CD4-positive, alpha-beta T cell (primary cell): ENCODE measurements at regions not wholly inside any gene's neighbourhood (a gene's known extent, or its start where the extent isn't known, plus 50 kb on each side); places are given as distances from the start of the nearest gene placed in this dataset.

Source experiments
- ATAC-seq: fragments of 200-7000 bp; cut with Tn5 transposase; one replicate; pipeline ENCODE4 v1.10.0; 2022; ENCODE audit warnings: mild to moderate bottlenecking; ENCODE audit not compliant: poor library complexity
- CTCF ChIA-PET: fragments of 350-600 bp; sonication (Branson Sonifier 250); formaldehyde crosslinking; loops from one replicate; lab custom pipeline; 2021; ENCODE audit warnings: antibody characterized with exemption, inconsistent platforms; lab: Charles Lee
- POLR2A ChIA-PET: fragments of 350-600 bp; sonication (Branson Sonifier 250); formaldehyde crosslinking; loops from one replicate; lab custom pipeline; 2021; ENCODE audit warnings: antibody characterized with exemption, inconsistent platforms; lab: Charles Lee
- DNase-seq, 14 experiments: peaks; one replicate each; pipeline ENCODE4 v3.0.0-alpha.2; 2013 to 2020; ENCODE audit warnings: mixed read lengths in 2 of 14
- H3K27ac ChIP-seq, 2 donors: one replicate each; pipeline versions ENCODE4 v1.5.1 to v1.7.0; 2013; ENCODE audit warnings: low read length in 2 of 2, low read depth in 1 of 2, mild to moderate bottlenecking in 1 of 2
- H3K27me3 ChIP-seq, 2 experiments: 1 replicate in 1 of 2; 2 replicates in 1 of 2; pipeline versions ENCODE4 v1.6.1 to v1.7.0; 2013; ENCODE audit warnings: low read length in 2 of 2, control low read depth in 1 of 2, mild to moderate bottlenecking in 1 of 2, moderate library complexity in 1 of 2; ENCODE audit not compliant: insufficient read depth in 2 of 2, control insufficient read depth in 1 of 2
- H3K36me3 ChIP-seq: one replicate; pipeline ENCODE4 v1.6.1; 2013; ENCODE audit warnings: low read length, control low read depth; ENCODE audit not compliant: insufficient read depth
- H3K4me1 ChIP-seq: one replicate; pipeline ENCODE4 v1.6.1; 2013; ENCODE audit warnings: low read length, control low read depth; ENCODE audit not compliant: insufficient read depth
- H3K4me3 ChIP-seq: one replicate; pipeline ENCODE4 v1.5.1; 2013; ENCODE audit warnings: mild to moderate bottlenecking, low read length, moderate library complexity
- H3K9me3 ChIP-seq, 2 experiments: 1 replicate in 1 of 2; 2 replicates in 1 of 2; pipeline versions ENCODE4 v1.6.1 to v1.7.0; 2013; ENCODE audit warnings: low read length in 2 of 2, mild to moderate bottlenecking in 2 of 2, control low read depth in 1 of 2, moderate library complexity in 1 of 2; ENCODE audit not compliant: control insufficient read depth in 1 of 2, insufficient read depth in 1 of 2
- H3K27ac Mint-ChIP-seq: one replicate; pipeline ENCODE4 v1.8.0; 2020; ENCODE audit warnings: mixed read lengths
- H3K27me3 Mint-ChIP-seq: one replicate; pipeline ENCODE4 v1.8.0; 2021; ENCODE audit warnings: mixed read lengths
- H3K36me3 Mint-ChIP-seq: one replicate; pipeline ENCODE4 v1.8.0; 2021; ENCODE audit warnings: low read depth, mixed read lengths
- H3K4me1 Mint-ChIP-seq: one replicate; pipeline ENCODE4 v1.8.0; 2021; ENCODE audit warnings: low read depth, mixed read lengths
- H3K4me3 Mint-ChIP-seq: one replicate; pipeline ENCODE4 v1.8.0; 2020; ENCODE audit warnings: mild to moderate bottlenecking, mixed read lengths
- H3K9me3 Mint-ChIP-seq: one replicate; pipeline ENCODE4 v1.8.0; 2020; ENCODE audit warnings: mixed read lengths
- intact Hi-C, 2 experiments: fragments of 100-400 bp; cut with DNase I in 1 of 2; cut with micrococcal nuclease in 1 of 2; formaldehyde crosslinking; loops; one replicate each; pipeline versions ENCODE4 v1.15.1 to v1.9.0; 2023 to 2025; cut with DNase I, micrococcal nuclease
- TF ChIP-seq, protein P1 (sequence below): fragments of 200-600 bp; IDR thresholded peaks from one replicate; pipeline ENCODE4 v1.8.0; 2022; ENCODE audit warnings: antibody characterized with exemption, mild to moderate bottlenecking

DNA sequence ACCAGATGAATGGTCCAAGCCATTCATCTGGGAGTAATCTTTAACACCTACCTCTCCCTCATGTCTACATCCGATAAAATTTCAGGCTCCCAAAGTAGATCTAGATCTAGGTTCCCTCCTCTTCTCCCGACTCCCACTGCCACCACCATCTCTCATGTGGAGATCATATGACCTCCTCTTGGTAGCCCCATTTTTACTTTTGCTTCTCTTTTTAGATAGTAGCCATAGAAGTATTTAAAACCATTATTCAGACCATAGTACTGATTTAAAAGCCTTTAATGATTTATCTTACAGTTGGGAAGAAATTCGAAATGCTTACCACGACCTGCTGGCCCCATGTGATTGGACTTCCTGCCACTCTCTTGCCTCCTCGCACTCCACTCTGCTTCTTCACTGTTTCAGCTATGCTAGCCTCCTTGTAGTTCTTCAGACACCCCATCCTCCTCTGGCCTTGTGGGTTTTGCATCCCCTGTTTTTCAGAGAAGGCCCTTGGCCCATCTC is 98.5 kb downstream of the RASSF10 start:
- Mint-ChIP-seq H3K9me3 (no peaks in the 10 kb centered on the region), H3K27ac (no peak overlapping the region)
- no peak for ATAC-seq

DNA sequence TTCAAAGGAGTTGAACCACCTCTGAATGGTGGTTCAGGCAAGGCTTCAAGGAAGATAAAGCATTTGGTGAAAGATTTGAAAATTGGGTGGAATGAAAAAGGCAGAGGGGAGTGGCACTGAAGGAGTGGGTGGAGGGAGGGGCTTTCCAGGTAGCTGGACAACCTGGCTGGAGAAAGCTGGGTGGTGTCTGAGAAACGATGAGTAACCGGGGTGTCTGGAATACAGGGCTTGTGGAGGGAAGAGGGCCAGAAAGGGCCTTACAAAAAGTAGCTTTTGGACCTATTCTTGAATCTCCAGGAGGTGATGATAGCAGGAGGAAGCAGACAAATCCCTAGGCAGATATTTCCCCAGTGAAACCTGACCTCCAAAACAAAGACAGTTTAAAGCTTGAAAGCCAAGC is 99.3 kb downstream of the RASSF10 start:
- Mint-ChIP-seq H3K36me3 (no peaks in the 10 kb centered on the region), H3K4me1 (no peaks in the 10 kb centered on the region), H3K27me3 (peaks cover 7% of the 10 kb centered on the region), H3K27ac (no peak overlapping the region), H3K4me3 (no peak overlapping the region), H3K9me3 (no peaks in the 10 kb centered on the region)
- TF ChIP-seq, protein P1, sequence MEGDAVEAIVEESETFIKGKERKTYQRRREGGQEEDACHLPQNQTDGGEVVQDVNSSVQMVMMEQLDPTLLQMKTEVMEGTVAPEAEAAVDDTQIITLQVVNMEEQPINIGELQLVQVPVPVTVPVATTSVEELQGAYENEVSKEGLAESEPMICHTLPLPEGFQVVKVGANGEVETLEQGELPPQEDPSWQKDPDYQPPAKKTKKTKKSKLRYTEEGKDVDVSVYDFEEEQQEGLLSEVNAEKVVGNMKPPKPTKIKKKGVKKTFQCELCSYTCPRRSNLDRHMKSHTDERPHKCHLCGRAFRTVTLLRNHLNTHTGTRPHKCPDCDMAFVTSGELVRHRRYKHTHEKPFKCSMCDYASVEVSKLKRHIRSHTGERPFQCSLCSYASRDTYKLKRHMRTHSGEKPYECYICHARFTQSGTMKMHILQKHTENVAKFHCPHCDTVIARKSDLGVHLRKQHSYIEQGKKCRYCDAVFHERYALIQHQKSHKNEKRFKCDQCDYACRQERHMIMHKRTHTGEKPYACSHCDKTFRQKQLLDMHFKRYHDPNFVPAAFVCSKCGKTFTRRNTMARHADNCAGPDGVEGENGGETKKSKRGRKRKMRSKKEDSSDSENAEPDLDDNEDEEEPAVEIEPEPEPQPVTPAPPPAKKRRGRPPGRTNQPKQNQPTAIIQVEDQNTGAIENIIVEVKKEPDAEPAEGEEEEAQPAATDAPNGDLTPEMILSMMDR, result no peak
- CTCF ChIA-PET, result no interaction called here
- Histone ChIP-seq H3K9me3 (peaks cover 0 to 12% of the 10 kb centered on the region in 2 experiments), H3K36me3 (no peaks in the 10 kb centered on the region), H3K27me3 (no peaks in the 10 kb centered on the region), H3K27ac (no peak overlapping the region), H3K4me3 (no peak overlapping the region), H3K4me1 (no peaks in the 10 kb centered on the region)
- intact Hi-C loops, result no loop called here
- DNase-seq (no peak), ATAC-seq (no peak)
- POLR2A ChIA-PET, result no interaction called here

More for the DNA sequence above, 98.5 kb downstream of the RASSF10 start:
- POLR2A ChIA-PET, result no interaction called here
- Mint-ChIP-seq H3K4me3 (no peak overlapping the region), H3K4me1 (no peaks in the 10 kb centered on the region), H3K36me3 (no peaks in the 10 kb centered on the region), H3K27me3 (peaks cover 7% of the 10 kb centered on the region)
- peaks cover 0 to 12% of the 10 kb centered on the region in 2 experiments for H3K9me3 ChIP-seq
- H3K27me3 ChIP-seq, result peaks cover 0 to 2% of the 10 kb centered on the region in 2 experiments
- CTCF ChIA-PET, result no interaction called here
- no peaks in the 10 kb centered on the region for H3K4me1 ChIP-seq
- H3K4me3 ChIP-seq, result no peak overlapping the region
- no peaks in the 10 kb centered on the region for H3K36me3 ChIP-seq
- no peak for DNase-seq
- TF ChIP-seq, protein P1, result no peak
- no peak overlapping the region for H3K27ac ChIP-seq
- intact Hi-C loops, result no loop called here

DNA sequence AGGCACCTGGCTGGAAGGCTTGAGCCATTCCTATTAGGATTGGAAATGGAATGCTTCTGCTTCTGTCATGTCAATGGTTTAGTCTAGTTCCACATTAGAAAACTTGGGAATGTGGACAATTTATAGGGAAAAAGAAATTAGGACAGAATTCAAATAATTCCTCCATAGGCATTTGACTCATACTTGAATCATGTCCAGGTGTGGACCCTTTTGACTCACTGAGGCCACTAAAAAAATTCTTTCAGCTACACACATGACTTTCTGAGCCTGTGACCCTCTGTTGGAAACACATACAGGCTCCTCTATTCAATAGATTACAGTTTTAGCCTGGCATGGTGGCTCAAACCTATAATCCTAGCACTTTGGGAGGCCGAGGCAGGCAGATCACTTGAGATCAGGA is 100.5 kb downstream of the RASSF10 start:
- H3K27me3 ChIP-seq, result no peaks in the 10 kb centered on the region
- ChIA-PET CTCF (no interaction called here), POLR2A (no interaction called here)
- no peaks in the 10 kb centered on the region for H3K36me3 ChIP-seq
- no peak overlapping the region for H3K27ac ChIP-seq
- TF ChIP-seq, protein P1, result no peak
- DNase-seq, result no peak
- H3K4me3 Mint-ChIP-seq, result no peak overlapping the region
- H3K4me1 ChIP-seq, result no peaks in the 10 kb centered on the region
- H3K4me1 Mint-ChIP-seq, result no peaks in the 10 kb centered on the region
- peaks cover 10% of the 10 kb centered on the region for H3K27me3 Mint-ChIP-seq
- no peak for ATAC-seq
- no peaks in the 10 kb centered on the region for H3K9me3 Mint-ChIP-seq
- no peaks in the 10 kb centered on the region for H3K36me3 Mint-ChIP-seq
- intact Hi-C loops, result no loop called here
- H3K9me3 ChIP-seq, result peaks cover 0 to 12% of the 10 kb centered on the region in 2 experiments
- H3K27ac Mint-ChIP-seq, result no peak overlapping the region
- no peak overlapping the region for H3K4me3 ChIP-seq
